ENCODE measurements at regions not wholly inside any gene's neighbourhood (a gene's known extent, or its start where the extent isn't known, plus 50 kb on each side); places are given as distances from the start of the nearest gene placed in this dataset.

GRCh38 chr16:35692824-35693223 lies 2233.4 kb downstream of the TP53TG3F start:
- Histone ChIP-seq H3K9me3 (no peaks in the 10 kb centered on the region), H3K4me3 (ENCODE audit: low read depth, low read length) (no peak overlapping the region), H3K4me1 (no peaks in the 10 kb centered on the region), H3K27me3 (no peaks in the 10 kb centered on the region), H3K36me3 (no peaks in the 10 kb centered on the region)
- no peak for TF ChIP-seq CTCF (IDR thresholded peaks at IDR 0.05; ENCODE audit: low read depth, low read length)
- DNase-seq = no peak

GRCh38 chr16:35706901-35707300 lies 2247.5 kb downstream of the TP53TG3F start:
- DNase-seq = no peak
- no peak for TF ChIP-seq CTCF (IDR thresholded peaks at IDR 0.05; ENCODE audit: low read depth, low read length)
- no peak overlapping the region for H3K4me3 ChIP-seq (ENCODE audit: low read depth, low read length)
- no peaks in the 10 kb centered on the region for H3K4me1 ChIP-seq
- no peaks in the 10 kb centered on the region for H3K9me3 ChIP-seq
- no peaks in the 10 kb centered on the region for H3K27me3 ChIP-seq
- H3K36me3 ChIP-seq = no peaks in the 10 kb centered on the region

GRCh38 chr16:35711435-35711834 lies 2252.0 kb downstream of the TP53TG3F start:
- no peaks in the 10 kb centered on the region for H3K9me3 ChIP-seq
- no peak overlapping the region for H3K4me3 ChIP-seq (ENCODE audit: low read depth, low read length)
- DNase-seq = no peak
- no peaks in the 10 kb centered on the region for H3K27me3 ChIP-seq
- no peak for TF ChIP-seq CTCF (IDR thresholded peaks at IDR 0.05; ENCODE audit: low read depth, low read length)
- H3K4me1 ChIP-seq = no peaks in the 10 kb centered on the region
- no peaks in the 10 kb centered on the region for H3K36me3 ChIP-seq

GRCh38 chr16:35711958-35712357 lies 2252.5 kb downstream of the TP53TG3F start:
- no peak overlapping the region for H3K4me3 ChIP-seq (ENCODE audit: low read depth, low read length)
- no peaks in the 10 kb centered on the region for H3K4me1 ChIP-seq
- H3K9me3 ChIP-seq = no peaks in the 10 kb centered on the region
- DNase-seq = no peak
- no peaks in the 10 kb centered on the region for H3K36me3 ChIP-seq
- no peak for TF ChIP-seq CTCF (IDR thresholded peaks at IDR 0.05; ENCODE audit: low read depth, low read length)
- no peaks in the 10 kb centered on the region for H3K27me3 ChIP-seq

GRCh38 chr16:35713762-35714650 lies 2254.6 kb downstream of the TP53TG3F start:
- H3K4me1 ChIP-seq = no peaks in the 10 kb centered on the region
- TF ChIP-seq CTCF (IDR thresholded peaks at IDR 0.05; ENCODE audit: low read depth, low read length) = no peak
- no peaks in the 10 kb centered on the region for H3K9me3 ChIP-seq
- DNase-seq = no peak
- no peaks in the 10 kb centered on the region for H3K27me3 ChIP-seq
- no peak overlapping the region for H3K4me3 ChIP-seq (ENCODE audit: low read depth, low read length)
- H3K36me3 ChIP-seq = no peaks in the 10 kb centered on the region

GRCh38 chr16:35714665-35715064 lies 2255.3 kb downstream of the TP53TG3F start:
- Histone ChIP-seq H3K4me3 (ENCODE audit: low read depth, low read length) (no peak overlapping the region), H3K9me3 (no peaks in the 10 kb centered on the region), H3K27me3 (no peaks in the 10 kb centered on the region), H3K36me3 (no peaks in the 10 kb centered on the region), H3K4me1 (no peaks in the 10 kb centered on the region)
- DNase-seq = no peak
- TF ChIP-seq CTCF (IDR thresholded peaks at IDR 0.05; ENCODE audit: low read depth, low read length) = no peak
